ENCODE measurements at regions not wholly inside any gene's neighbourhood (a gene's known extent, or its start where the extent isn't known, plus 50 kb on each side); places are given as distances from the start of the nearest gene placed in this dataset.

DNA sequence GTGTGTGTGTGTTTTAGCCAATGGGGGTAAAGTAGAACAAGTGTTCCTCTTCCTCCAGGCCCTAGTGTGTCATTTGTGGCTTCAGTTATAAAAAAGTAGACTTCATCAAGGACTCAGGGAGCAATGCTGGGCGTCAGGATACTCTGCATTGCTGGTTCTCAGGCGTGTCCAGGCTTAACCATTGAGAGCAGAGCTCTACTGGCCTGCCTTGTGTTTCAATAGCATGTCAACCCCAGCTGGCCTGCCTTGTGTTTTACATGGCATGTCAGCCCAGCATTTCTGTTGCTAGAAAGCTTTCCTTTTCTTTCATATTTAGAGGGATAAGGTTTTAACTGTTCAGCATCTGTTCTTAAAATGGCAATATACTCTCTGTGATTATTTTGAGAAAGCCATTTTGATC lies 117.6 kb upstream of the TMPRSS15 start:
- in situ Hi-C loops (cut with MboI; ENCODE audit: low sequenced_read_pairs, unreplicated experiment) = no loop called here
- no peak for TF ChIP-seq CTCF (IDR thresholded peaks at IDR 0.05; ENCODE audit: borderline replicate concordance, control extremely low read depth, extremely low read depth, insufficient read depth, missing control alignments)
- no peak for DNase-seq (ENCODE audit: low spot score)

DNA sequence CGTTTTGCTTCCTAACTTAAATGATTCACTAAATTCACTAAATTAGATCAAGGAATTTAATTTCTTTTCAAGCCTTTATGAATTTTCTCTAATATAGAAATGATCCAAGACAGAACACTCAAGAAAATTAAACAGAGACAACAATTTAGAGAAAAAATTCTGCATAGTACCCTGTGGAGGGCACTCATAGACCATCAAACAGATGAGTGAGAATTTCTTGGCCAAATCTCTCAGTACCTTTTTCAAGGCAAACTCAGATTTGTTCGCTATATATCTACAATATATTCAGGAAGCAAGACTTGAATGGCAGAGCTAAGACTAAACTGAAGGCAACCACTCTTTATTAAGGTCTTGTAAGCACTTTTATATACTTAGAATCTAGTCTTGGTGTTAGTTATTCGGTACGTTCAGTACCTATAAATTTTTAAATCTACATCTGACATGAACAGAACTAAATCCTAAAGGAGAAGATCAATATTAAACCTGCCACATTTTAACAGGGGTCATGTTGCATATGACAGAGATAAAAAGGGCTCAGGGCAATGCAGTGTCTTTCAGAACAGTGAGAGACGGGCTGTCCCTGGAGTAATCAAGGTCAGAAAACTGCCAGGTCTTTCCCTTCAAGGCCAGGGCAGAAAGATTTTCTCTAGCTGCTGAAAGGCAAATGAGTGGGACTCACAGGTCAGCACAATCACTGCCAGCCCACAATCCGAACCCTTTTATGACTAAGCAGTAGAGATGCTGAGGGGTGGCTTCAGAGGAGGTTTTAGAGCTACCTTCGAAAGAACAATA lies 118.8 kb upstream of the TMPRSS15 start:
- DNase-seq (ENCODE audit: low spot score) = no peak
- TF ChIP-seq CTCF (IDR thresholded peaks at IDR 0.05; ENCODE audit: borderline replicate concordance, control extremely low read depth, extremely low read depth, insufficient read depth, missing control alignments) = no peak
- in situ Hi-C loops (cut with MboI; ENCODE audit: low sequenced_read_pairs, unreplicated experiment) = no loop called here

DNA sequence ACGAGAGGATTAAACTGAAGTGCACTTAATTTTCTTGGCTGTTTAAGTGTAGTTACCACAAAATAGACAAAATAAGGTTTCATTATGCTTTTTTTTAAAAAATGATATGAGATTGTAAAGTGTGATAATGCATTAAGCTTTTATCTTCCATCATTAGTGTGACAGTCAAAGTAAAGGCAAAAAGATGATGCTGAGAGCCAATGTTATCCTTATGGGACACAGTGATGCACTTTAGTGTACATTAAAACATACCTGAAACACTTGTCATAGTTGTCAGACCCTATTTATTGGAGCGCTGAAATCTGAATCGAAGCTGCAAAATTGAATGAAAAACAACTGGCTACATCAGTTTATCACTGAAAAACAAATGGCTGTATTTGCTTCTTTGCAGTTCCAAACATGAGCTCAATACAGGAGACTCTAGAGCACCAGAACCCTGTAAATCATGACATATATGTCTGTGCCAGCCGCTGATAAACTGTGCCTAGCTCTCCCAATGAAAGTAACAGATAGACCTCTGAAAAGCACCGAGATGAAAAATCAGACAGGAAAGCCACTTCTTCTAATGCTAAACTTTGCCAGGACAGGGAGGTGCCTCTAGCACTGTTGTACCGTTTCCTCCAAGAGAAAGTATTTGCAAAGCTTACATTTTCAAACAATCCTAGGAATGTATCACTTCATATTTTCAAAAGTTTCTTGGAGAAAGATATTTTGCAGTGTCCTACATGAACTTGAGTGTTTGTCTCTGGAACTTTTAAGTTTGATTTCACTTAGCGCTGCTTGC lies 120.7 kb upstream of the TMPRSS15 start:
- in situ Hi-C loops (cut with MboI; ENCODE audit: low sequenced_read_pairs, unreplicated experiment) = no loop called here
- no peak for TF ChIP-seq CTCF (IDR thresholded peaks at IDR 0.05; ENCODE audit: borderline replicate concordance, control extremely low read depth, extremely low read depth, insufficient read depth, missing control alignments)
- no peak for DNase-seq (ENCODE audit: low spot score)

- in situ Hi-C loops (cut with MboI; ENCODE audit: low sequenced_read_pairs, unreplicated experiment) = no loop called here
- TF ChIP-seq CTCF (IDR thresholded peaks at IDR 0.05; ENCODE audit: borderline replicate concordance, control extremely low read depth, extremely low read depth, insufficient read depth, missing control alignments) = no peak
- no peak for DNase-seq (ENCODE audit: low spot score)
Observed at GRCh38 chr21:18529254-18529653, 125.7 kb upstream of the TMPRSS15 start.

DNA sequence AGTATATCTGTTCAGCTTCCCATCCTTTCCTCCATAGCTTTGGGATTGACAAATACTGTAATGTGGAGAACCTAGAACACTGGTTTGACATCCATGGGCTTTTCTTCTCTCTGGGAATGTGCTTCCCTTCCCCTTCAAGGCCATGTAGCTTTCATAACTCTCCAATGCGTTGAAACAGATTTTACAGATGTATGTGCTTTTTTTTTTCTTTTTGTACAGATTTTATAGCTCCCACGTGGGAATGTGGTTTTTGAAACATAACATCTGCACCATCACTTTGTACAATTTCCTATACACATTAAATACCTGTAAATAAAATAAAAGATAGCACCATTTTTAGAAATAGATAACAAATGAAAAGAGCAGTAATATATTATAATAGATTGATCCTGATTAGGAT lies 138.5 kb upstream of the TMPRSS15 start:
- DNase-seq (ENCODE audit: low spot score) = no peak
- TF ChIP-seq CTCF (IDR thresholded peaks at IDR 0.05; ENCODE audit: borderline replicate concordance, control extremely low read depth, extremely low read depth, insufficient read depth, missing control alignments) = no peak
- in situ Hi-C loops (cut with MboI; ENCODE audit: low sequenced_read_pairs, unreplicated experiment) = no loop called here

DNA sequence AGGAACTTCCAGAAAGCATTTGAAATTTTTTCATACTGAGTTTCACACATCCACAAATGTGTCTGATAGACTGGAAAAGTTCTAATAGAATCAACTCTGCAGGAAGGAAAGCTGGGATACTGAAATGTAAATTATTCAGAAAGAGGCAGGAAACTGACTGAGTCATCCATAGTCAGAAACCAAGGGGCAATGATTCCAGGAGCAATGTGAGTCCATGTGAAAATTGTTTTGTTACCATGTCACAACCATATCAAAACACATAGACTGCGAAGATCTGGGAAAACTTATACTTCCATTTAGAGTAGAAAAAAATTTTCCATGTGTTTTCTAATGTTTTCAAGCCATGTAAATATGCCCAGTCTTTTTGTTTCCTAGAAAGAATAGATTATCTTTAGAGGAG lies 142.3 kb upstream of the TMPRSS15 start:
- in situ Hi-C loops (cut with MboI; ENCODE audit: low sequenced_read_pairs, unreplicated experiment) = no loop called here
- no peak for TF ChIP-seq CTCF (IDR thresholded peaks at IDR 0.05; ENCODE audit: borderline replicate concordance, control extremely low read depth, extremely low read depth, insufficient read depth, missing control alignments)
- DNase-seq (ENCODE audit: low spot score) = no peak
